ENCODE measurements at regions not wholly inside any gene's neighbourhood (a gene's known extent, or its start where the extent isn't known, plus 50 kb on each side); places are given as distances from the start of the nearest gene placed in this dataset.

DNA sequence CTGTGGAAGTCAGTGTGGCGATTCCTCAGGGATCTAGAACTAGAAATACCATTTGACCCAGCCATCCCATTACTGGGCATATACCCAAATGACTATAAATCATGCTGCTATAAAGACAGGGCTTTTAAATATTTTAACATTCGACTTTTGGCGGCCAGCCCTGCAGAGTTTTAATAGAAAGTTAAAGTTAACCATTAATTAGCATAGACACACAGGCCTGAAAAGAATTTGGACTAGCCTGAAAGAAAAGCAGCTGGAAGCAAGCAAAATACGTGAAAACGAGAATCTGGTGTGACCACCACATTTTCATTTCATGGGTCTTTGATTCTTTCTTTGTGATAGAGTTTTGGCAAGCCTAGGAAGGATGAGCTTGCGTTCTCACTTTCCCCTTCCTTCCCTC, 184.0 kb downstream of the SCG2 start:
- TF ChIP-seq, protein P1, sequence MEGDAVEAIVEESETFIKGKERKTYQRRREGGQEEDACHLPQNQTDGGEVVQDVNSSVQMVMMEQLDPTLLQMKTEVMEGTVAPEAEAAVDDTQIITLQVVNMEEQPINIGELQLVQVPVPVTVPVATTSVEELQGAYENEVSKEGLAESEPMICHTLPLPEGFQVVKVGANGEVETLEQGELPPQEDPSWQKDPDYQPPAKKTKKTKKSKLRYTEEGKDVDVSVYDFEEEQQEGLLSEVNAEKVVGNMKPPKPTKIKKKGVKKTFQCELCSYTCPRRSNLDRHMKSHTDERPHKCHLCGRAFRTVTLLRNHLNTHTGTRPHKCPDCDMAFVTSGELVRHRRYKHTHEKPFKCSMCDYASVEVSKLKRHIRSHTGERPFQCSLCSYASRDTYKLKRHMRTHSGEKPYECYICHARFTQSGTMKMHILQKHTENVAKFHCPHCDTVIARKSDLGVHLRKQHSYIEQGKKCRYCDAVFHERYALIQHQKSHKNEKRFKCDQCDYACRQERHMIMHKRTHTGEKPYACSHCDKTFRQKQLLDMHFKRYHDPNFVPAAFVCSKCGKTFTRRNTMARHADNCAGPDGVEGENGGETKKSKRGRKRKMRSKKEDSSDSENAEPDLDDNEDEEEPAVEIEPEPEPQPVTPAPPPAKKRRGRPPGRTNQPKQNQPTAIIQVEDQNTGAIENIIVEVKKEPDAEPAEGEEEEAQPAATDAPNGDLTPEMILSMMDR (IDR thresholded peaks at IDR 0.05) = no peak
- no peak for TF ChIP-seq POLR2A (IDR thresholded peaks at IDR 0.05)
